Hepatocyte (in vitro differentiated cells): ENCODE measurements at regions not wholly inside any gene's neighbourhood (a gene's known extent, or its start where the extent isn't known, plus 50 kb on each side); places are given as distances from the start of the nearest gene placed in this dataset.

Source experiments
- EZH2phosphoT487 ChIP-seq: fragments of 200-600 bp; sonication (generic); IDR thresholded peaks from one replicate; pipeline ENCODE4 v1.6.1; 2018; ENCODE audit warnings: antibody characterized with exemption, mild to moderate bottlenecking, low read depth, moderate library complexity; ENCODE audit not compliant: unreplicated experiment, severe bottlenecking
- TF ChIP-seq, protein P1 (sequence below): fragments of 200-600 bp; sonication (generic); IDR thresholded peaks from 2 replicates; pipeline ENCODE4 v1.5.1; 2016; ENCODE audit warnings: antibody characterized with exemption, mild to moderate bottlenecking; ENCODE audit not compliant: poor library complexity

DNA sequence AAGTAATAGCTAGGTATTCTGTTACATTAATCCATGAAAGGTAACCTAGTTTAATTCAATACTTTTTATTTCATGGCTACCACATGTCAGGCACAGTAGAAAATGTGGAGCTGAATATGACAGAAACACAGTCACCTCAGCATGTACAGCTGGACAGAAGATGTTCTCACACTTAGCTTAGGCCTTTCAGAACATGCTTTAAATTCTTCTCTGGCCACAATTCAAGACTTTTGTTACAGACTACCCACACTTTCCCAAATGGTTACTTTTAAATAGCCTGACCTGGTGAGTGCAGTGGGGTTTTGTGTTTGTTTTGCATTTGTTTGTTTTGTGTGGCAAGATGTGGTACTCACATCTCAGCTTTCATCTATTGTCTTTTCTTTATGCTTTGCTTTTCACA is 1079.5 kb downstream of the IGSF11 start:
- TF ChIP-seq EZH2phosphoT487, result no peak
- TF ChIP-seq, protein P1, sequence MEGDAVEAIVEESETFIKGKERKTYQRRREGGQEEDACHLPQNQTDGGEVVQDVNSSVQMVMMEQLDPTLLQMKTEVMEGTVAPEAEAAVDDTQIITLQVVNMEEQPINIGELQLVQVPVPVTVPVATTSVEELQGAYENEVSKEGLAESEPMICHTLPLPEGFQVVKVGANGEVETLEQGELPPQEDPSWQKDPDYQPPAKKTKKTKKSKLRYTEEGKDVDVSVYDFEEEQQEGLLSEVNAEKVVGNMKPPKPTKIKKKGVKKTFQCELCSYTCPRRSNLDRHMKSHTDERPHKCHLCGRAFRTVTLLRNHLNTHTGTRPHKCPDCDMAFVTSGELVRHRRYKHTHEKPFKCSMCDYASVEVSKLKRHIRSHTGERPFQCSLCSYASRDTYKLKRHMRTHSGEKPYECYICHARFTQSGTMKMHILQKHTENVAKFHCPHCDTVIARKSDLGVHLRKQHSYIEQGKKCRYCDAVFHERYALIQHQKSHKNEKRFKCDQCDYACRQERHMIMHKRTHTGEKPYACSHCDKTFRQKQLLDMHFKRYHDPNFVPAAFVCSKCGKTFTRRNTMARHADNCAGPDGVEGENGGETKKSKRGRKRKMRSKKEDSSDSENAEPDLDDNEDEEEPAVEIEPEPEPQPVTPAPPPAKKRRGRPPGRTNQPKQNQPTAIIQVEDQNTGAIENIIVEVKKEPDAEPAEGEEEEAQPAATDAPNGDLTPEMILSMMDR, result no peak
